Liver (tissue), 8 donors: ENCODE measurements at regions not wholly inside any gene's neighbourhood (a gene's known extent, or its start where the extent isn't known, plus 50 kb on each side); places are given as distances from the start of the nearest gene placed in this dataset.
"Not testable (repeated sequence)": the region's sequence is repeated elsewhere in the genome, so short reads cannot be mapped to it uniquely, and the experiment has no call there.

Experiments used
- DNase-seq: peaks from one replicate; pipeline ENCODE4 v3.0.0-alpha.2; 2017; ENCODE audit warnings: low spot score
- H3K27ac ChIP-seq, 2 donors: one replicate each; pipeline ENCODE4 v1.7.0; 2013; ENCODE audit warnings: inconsistent platforms in 2 of 2, low read length in 2 of 2, control low read depth in 1 of 2, low read depth in 1 of 2, mild to moderate bottlenecking in 1 of 2
- H3K27me3 ChIP-seq, 4 donors: one replicate each; pipeline versions ENCODE4 v1.6.1 to v1.7.0; 2013; ENCODE audit warnings: low read length in 3 of 4, inconsistent platforms in 1 of 4, mild to moderate bottlenecking in 1 of 4, moderate library complexity in 1 of 4; ENCODE audit not compliant: control insufficient read depth in 4 of 4, insufficient read depth in 4 of 4
- H3K36me3 ChIP-seq, 4 donors: one replicate each; pipeline versions ENCODE4 v1.6.1 to v1.7.0; 2013; ENCODE audit warnings: low read length in 3 of 4, mild to moderate bottlenecking in 3 of 4, low read depth in 1 of 4, moderate library complexity in 1 of 4; ENCODE audit not compliant: control insufficient read depth in 4 of 4, insufficient read depth in 3 of 4
- H3K4me1 ChIP-seq, 4 donors: one replicate each; pipeline versions ENCODE4 v1.6.1 to v1.7.0; 2013; ENCODE audit warnings: low read length in 3 of 4, mild to moderate bottlenecking in 3 of 4, moderate library complexity in 1 of 4; ENCODE audit not compliant: control insufficient read depth in 4 of 4, insufficient read depth in 4 of 4
- H3K4me3 ChIP-seq, 3 donors: one replicate each; pipeline versions ENCODE4 v1.6.1 to v1.7.0; 2013; ENCODE audit warnings: low read length in 3 of 3, control low read depth in 1 of 3, low read depth in 1 of 3, mild to moderate bottlenecking in 1 of 3
- H3K9ac ChIP-seq, 2 donors: one replicate each; pipeline ENCODE4 v1.7.0; 2013; ENCODE audit warnings: low read length in 2 of 2, mild to moderate bottlenecking in 2 of 2, moderate library complexity in 2 of 2, control low read depth in 1 of 2, low read depth in 1 of 2
- H3K9me3 ChIP-seq, 4 donors: one replicate each; pipeline versions ENCODE4 v1.6.1 to v1.7.0; 2013; ENCODE audit warnings: low read length in 3 of 4; ENCODE audit not compliant: control insufficient read depth in 4 of 4
- EGR1 ChIP-seq, 2 donors: IDR thresholded peaks; 2 replicates each; pipeline ENCODE4 v1.6.1; 2016 to 2018; ENCODE audit warnings: antibody characterized with exemption in 2 of 2, low read depth in 2 of 2
- FOXA1 ChIP-seq: IDR thresholded peaks from 2 replicates; pipeline ENCODE4 v1.6.1; 2016; ENCODE audit warnings: antibody characterized with exemption
- HNF4A ChIP-seq, 2 donors: conservative IDR thresholded peaks; 2 replicates each; pipeline ENCODE4 v1.6.1; 2016; ENCODE audit warnings: antibody characterized with exemption in 2 of 2, mild to moderate bottlenecking in 2 of 2
- HNF4G ChIP-seq: IDR thresholded peaks from 2 replicates; pipeline ENCODE4 v1.6.1; 2016; ENCODE audit warnings: antibody characterized with exemption
- JUND ChIP-seq, 2 donors: IDR thresholded peaks; 2 replicates each; pipeline ENCODE4 v1.6.1; 2016; ENCODE audit warnings: antibody characterized with exemption in 2 of 2
- NR2F2 ChIP-seq: IDR thresholded peaks from 2 replicates; pipeline ENCODE4 v1.6.1; 2016; ENCODE audit warnings: antibody characterized with exemption
- RAD21 ChIP-seq, 2 donors: IDR thresholded peaks; 2 replicates each; pipeline ENCODE4 v1.6.1; 2016; ENCODE audit warnings: antibody characterized with exemption in 2 of 2, mild to moderate bottlenecking in 2 of 2
- SP1 ChIP-seq: IDR thresholded peaks from 2 replicates; pipeline ENCODE4 v1.6.1; 2018; ENCODE audit warnings: antibody characterized with exemption, mild to moderate bottlenecking
- YY1 ChIP-seq: IDR thresholded peaks from 2 replicates; pipeline ENCODE4 v1.6.1; 2016; ENCODE audit warnings: antibody characterized with exemption, mild to moderate bottlenecking
- WGBS: extraction: QIAGEN DNeasy Blood & Tissue Kit; methylation state at CpG from one replicate; pipeline ENCODE4 v1.1.7; 2013; 5-methylcytosine and 5-hydroxymethylcytosine counted together
- TF ChIP-seq, protein P1 (sequence below): IDR thresholded peaks from 2 replicates; pipeline ENCODE4 v1.6.1; 2016; ENCODE audit warnings: antibody characterized with exemption
- TF ChIP-seq, protein P2 (sequence below): fragments of 150-350 bp; IDR thresholded peaks from 2 replicates; pipeline ENCODE4 v1.5.1; 2017; ENCODE audit warnings: improper control_type of control experiment, low read depth, low read length; ENCODE audit not compliant: missing input control
- TF ChIP-seq, protein P3 (sequence below): IDR thresholded peaks from 2 replicates; pipeline ENCODE4 v1.6.1; 2016; ENCODE audit warnings: antibody characterized with exemption, mild to moderate bottlenecking
- donor health status: healthy.
- donor health status: healthy.
- donor health status: healthy.
- donor health status: healthy.
- donor health status: healthy.

DNA sequence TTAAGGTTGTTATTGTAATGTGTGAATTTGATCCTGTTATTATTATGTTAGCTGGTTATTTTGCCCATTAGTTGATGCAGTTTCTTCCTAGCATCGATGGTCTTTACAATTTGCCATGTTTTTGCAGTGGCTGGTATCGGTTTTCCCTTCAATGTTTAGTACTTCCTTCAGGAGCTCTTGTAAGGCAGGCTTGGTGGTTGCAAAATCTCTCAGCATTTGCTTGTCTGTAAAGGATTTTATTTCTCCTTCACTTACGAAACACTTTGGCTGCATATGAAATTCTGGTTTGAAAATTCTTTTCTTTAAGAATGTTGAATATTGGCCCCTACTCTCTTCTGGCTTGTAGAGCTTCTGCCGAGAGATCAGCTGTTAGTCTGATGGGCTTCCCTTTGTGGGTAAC, 2241.4 kb upstream of the AGA start:
- 73% methylated on average over 4 of the region's 4 CpGs for WGBS
- H3K4me3 ChIP-seq, H3K9ac ChIP-seq, DNase-seq, H3K9me3 ChIP-seq, H3K4me1 ChIP-seq, H3K27ac ChIP-seq, H3K27me3 ChIP-seq, H3K36me3 ChIP-seq: not testable (repeated sequence)

DNA sequence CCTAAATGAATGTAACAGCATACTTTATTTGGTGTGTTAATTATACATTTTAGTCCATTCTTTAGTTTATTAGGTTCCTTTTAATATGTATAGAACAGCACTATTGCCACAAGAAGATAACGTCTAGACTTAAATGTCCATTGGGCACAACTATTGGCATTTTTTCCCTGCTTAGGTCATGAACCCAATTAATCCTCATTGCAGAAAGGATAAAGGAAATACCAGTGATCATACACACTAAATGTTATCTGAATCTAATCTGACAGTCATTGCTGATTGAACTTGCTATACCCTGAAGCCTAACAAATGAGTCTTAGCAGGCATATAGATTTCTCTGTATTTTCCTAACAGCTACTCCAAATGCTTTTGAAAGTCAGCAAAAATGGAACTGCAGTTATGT, 2250.0 kb upstream of the AGA start:
- H3K36me3 ChIP-seq, result no peaks in the 10 kb centered on the region
- no peak overlapping the region for H3K9ac ChIP-seq
- WGBS, result 75% methylated on average over 1 of the region's 1 CpG
- no peaks in the 10 kb centered on the region for H3K27me3 ChIP-seq
- H3K9me3 ChIP-seq, result no peaks in the 10 kb centered on the region
- no peak overlapping the region for H3K27ac ChIP-seq
- no peaks in the 10 kb centered on the region for H3K4me1 ChIP-seq
- no peak overlapping the region for H3K4me3 ChIP-seq
- TF ChIP-seq SP1 (no peak), YY1 (no peak), FOXA1 (no peak)
- no peak for DNase-seq

DNA sequence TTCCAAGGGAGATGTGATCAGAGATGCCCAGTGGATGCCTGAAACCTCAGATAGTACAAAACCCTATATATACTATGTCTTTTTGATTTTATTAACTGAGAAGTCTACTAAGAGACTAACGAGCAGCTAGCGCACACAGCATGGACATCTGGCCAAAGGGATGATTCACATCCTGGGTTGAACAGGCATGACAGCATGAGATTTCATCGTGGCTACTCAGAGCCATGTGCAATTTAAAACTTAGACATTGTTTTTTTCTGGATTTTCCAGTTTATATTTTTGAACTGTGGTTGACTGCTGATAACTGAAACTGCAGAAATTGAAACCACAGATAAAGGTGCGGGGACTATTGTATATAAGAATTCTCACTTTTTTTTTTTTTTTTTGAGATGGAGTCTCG, 2252.9 kb upstream of the AGA start:
- H3K4me1 ChIP-seq, result no peaks in the 10 kb centered on the region

DNA sequence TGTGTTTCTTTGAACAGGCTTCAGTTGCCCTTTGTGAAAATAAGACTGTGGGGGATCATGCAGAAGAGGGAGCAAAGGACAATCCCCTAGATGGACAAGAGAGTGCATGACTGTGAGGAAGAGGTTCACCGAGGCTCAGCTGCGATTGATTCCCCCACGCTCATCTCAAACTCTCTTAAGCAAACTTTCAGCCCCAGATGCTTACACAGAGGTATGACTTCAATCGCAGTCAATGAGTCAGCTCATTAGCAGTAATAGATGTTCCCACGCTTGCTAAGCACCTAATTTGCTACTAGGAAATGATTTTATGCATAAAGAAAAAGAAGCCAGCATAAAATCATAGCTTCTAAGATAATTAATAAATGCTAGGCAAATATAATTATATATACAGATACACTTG, 2256.1 kb upstream of the AGA start:
- H3K27ac ChIP-seq, result no peak overlapping the region
- no peak overlapping the region for H3K9ac ChIP-seq
- no peaks in the 10 kb centered on the region for H3K36me3 ChIP-seq
- 69% methylated on average over 5 of the region's 5 CpGs for WGBS
- H3K27me3 ChIP-seq, result no peaks in the 10 kb centered on the region
- no peak for TF ChIP-seq HNF4G
- TF ChIP-seq, protein P1, sequence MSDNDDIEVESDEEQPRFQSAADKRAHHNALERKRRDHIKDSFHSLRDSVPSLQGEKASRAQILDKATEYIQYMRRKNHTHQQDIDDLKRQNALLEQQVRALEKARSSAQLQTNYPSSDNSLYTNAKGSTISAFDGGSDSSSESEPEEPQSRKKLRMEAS, result no peak
- TF ChIP-seq RAD21 (IDR thresholded peaks at IDR 0.05), result no peak
- TF ChIP-seq HNF4A (conservative IDR thresholded peaks at IDR 0.05), result no peak
- TF ChIP-seq NR2F2, result no peak
- no peak for TF ChIP-seq JUND (IDR thresholded peaks at IDR 0.05)
- no peak for TF ChIP-seq EGR1 (IDR thresholded peaks at IDR 0.05; ENCODE audit: low read depth in 2 of 2)
- TF ChIP-seq, protein P2, sequence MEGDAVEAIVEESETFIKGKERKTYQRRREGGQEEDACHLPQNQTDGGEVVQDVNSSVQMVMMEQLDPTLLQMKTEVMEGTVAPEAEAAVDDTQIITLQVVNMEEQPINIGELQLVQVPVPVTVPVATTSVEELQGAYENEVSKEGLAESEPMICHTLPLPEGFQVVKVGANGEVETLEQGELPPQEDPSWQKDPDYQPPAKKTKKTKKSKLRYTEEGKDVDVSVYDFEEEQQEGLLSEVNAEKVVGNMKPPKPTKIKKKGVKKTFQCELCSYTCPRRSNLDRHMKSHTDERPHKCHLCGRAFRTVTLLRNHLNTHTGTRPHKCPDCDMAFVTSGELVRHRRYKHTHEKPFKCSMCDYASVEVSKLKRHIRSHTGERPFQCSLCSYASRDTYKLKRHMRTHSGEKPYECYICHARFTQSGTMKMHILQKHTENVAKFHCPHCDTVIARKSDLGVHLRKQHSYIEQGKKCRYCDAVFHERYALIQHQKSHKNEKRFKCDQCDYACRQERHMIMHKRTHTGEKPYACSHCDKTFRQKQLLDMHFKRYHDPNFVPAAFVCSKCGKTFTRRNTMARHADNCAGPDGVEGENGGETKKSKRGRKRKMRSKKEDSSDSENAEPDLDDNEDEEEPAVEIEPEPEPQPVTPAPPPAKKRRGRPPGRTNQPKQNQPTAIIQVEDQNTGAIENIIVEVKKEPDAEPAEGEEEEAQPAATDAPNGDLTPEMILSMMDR, result no peak
- no peaks in the 10 kb centered on the region for H3K9me3 ChIP-seq
- no peak for DNase-seq
- no peak overlapping the region for H3K4me3 ChIP-seq
- H3K4me1 ChIP-seq, result no peaks in the 10 kb centered on the region

More for the DNA sequence above, 2252.9 kb upstream of the AGA start:
- Histone ChIP-seq H3K27me3 (no peaks in the 10 kb centered on the region), H3K36me3 (no peaks in the 10 kb centered on the region), H3K27ac (no peak overlapping the region), H3K9me3 (no peaks in the 10 kb centered on the region), H3K4me3 (no peak overlapping the region), H3K9ac (no peak overlapping the region)
- 85% methylated on average over 5 of the region's 5 CpGs for WGBS
- TF ChIP-seq, protein P3, sequence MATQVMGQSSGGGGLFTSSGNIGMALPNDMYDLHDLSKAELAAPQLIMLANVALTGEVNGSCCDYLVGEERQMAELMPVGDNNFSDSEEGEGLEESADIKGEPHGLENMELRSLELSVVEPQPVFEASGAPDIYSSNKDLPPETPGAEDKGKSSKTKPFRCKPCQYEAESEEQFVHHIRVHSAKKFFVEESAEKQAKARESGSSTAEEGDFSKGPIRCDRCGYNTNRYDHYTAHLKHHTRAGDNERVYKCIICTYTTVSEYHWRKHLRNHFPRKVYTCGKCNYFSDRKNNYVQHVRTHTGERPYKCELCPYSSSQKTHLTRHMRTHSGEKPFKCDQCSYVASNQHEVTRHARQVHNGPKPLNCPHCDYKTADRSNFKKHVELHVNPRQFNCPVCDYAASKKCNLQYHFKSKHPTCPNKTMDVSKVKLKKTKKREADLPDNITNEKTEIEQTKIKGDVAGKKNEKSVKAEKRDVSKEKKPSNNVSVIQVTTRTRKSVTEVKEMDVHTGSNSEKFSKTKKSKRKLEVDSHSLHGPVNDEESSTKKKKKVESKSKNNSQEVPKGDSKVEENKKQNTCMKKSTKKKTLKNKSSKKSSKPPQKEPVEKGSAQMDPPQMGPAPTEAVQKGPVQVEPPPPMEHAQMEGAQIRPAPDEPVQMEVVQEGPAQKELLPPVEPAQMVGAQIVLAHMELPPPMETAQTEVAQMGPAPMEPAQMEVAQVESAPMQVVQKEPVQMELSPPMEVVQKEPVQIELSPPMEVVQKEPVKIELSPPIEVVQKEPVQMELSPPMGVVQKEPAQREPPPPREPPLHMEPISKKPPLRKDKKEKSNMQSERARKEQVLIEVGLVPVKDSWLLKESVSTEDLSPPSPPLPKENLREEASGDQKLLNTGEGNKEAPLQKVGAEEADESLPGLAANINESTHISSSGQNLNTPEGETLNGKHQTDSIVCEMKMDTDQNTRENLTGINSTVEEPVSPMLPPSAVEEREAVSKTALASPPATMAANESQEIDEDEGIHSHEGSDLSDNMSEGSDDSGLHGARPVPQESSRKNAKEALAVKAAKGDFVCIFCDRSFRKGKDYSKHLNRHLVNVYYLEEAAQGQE, result no peak
- DNase-seq, result no peak
